Activated T-helper 1 cell treated with anti-CD3 and anti-CD28 coated beads, Interleukin-12 subunit alpha, Interleukin-12 subunit beta, Interleukin-2, Interleukin-4 antibody, amounts not matched to agents 30 ng/mL and 10 ng/mL and 1 ng/mL, durations not matched to agents 14 hours and 24 hours and 36 hours (primary cell): ENCODE measurements at regions not wholly inside any gene's neighbourhood (a gene's known extent, or its start where the extent isn't known, plus 50 kb on each side); places are given as distances from the start of the nearest gene placed in this dataset.

Experiments
- DNase-seq: peaks from one replicate; pipeline ENCODE4 v3.0.0; 2021; ENCODE audit warnings: low spot score
- H3K27ac Mint-ChIP-seq: one replicate; pipeline ENCODE4 v1.8.0; 2021; ENCODE audit warnings: mild to moderate bottlenecking, mixed read lengths
- H3K27me3 Mint-ChIP-seq: one replicate; pipeline ENCODE4 v1.8.0; 2022; ENCODE audit warnings: mild to moderate bottlenecking, moderate library complexity, mixed read lengths; ENCODE audit not compliant: insufficient read depth
- H3K36me3 Mint-ChIP-seq: one replicate; pipeline ENCODE4 v1.8.0; 2021; ENCODE audit warnings: low read depth, mixed read lengths
- H3K4me1 Mint-ChIP-seq: one replicate; pipeline ENCODE4 v1.8.0; 2021; ENCODE audit warnings: low read depth, mixed read lengths
- H3K4me3 Mint-ChIP-seq: one replicate; pipeline ENCODE4 v1.8.0; 2021; ENCODE audit warnings: mild to moderate bottlenecking, moderate library complexity, mixed read lengths
- H3K9me3 Mint-ChIP-seq: one replicate; pipeline ENCODE4 v1.8.0; 2021; ENCODE audit warnings: mixed read lengths
- intact Hi-C: fragments of 100-400 bp; cut with micrococcal nuclease; formaldehyde crosslinking; loops from one replicate; pipeline ENCODE4 v1.15.1; 2024

- no peak for DNase-seq
- intact Hi-C loops = no loop called here
- H3K4me3 Mint-ChIP-seq = no peak overlapping the region
- H3K27me3 Mint-ChIP-seq = no peaks in the 10 kb centered on the region
- H3K9me3 Mint-ChIP-seq = no peaks in the 10 kb centered on the region
- H3K36me3 Mint-ChIP-seq = no peaks in the 10 kb centered on the region
- H3K27ac Mint-ChIP-seq = no peak overlapping the region
- no peaks in the 10 kb centered on the region for H3K4me1 Mint-ChIP-seq
Observed at GRCh38 chr1:177351361-177352108, 180.8 kb downstream of the BRINP2 start.

GRCh38 chr1:177346790-177347359 lies 176.1 kb downstream of the BRINP2 start:
- intact Hi-C loops = no loop called here

GRCh38 chr1:177343445-177343844 lies 172.7 kb downstream of the BRINP2 start:
- peaks cover 2% of the 10 kb centered on the region for H3K27me3 Mint-ChIP-seq
- intact Hi-C loops = no loop called here
- no peak overlapping the region for H3K27ac Mint-ChIP-seq

More at GRCh38 chr1:177346790-177347359, 176.1 kb downstream of the BRINP2 start:
- H3K4me1 Mint-ChIP-seq = no peaks in the 10 kb centered on the region
- H3K27me3 Mint-ChIP-seq = peaks cover 2% of the 10 kb centered on the region
- no peak overlapping the region for H3K27ac Mint-ChIP-seq
- DNase-seq = no peak
- H3K4me3 Mint-ChIP-seq = no peak overlapping the region
- H3K36me3 Mint-ChIP-seq = no peaks in the 10 kb centered on the region
- no peaks in the 10 kb centered on the region for H3K9me3 Mint-ChIP-seq

GRCh38 chr1:177341773-177342172 lies 171.0 kb downstream of the BRINP2 start:
- H3K4me3 Mint-ChIP-seq = no peak overlapping the region
- no peak overlapping the region for H3K27ac Mint-ChIP-seq
- H3K9me3 Mint-ChIP-seq = no peaks in the 10 kb centered on the region
- H3K36me3 Mint-ChIP-seq = no peaks in the 10 kb centered on the region
- peaks cover 2% of the 10 kb centered on the region for H3K27me3 Mint-ChIP-seq
- DNase-seq = no peak
- intact Hi-C loops = no loop called here
- H3K4me1 Mint-ChIP-seq = no peaks in the 10 kb centered on the region

More at GRCh38 chr1:177343445-177343844, 172.7 kb downstream of the BRINP2 start:
- Mint-ChIP-seq H3K36me3 (no peaks in the 10 kb centered on the region), H3K4me3 (no peak overlapping the region), H3K4me1 (no peaks in the 10 kb centered on the region), H3K9me3 (no peaks in the 10 kb centered on the region)
- DNase-seq = no peak

- H3K36me3 Mint-ChIP-seq = no peaks in the 10 kb centered on the region
- intact Hi-C loops = loop anchor here (1.0 kb wide), 1 partner anchor 39 kb away; no protein-coding TSS in a partner anchor
- peaks cover 2% of the 10 kb centered on the region for H3K27me3 Mint-ChIP-seq
- H3K4me3 Mint-ChIP-seq = no peak overlapping the region
- no peak overlapping the region for H3K27ac Mint-ChIP-seq
- H3K4me1 Mint-ChIP-seq = no peaks in the 10 kb centered on the region
- H3K9me3 Mint-ChIP-seq = no peaks in the 10 kb centered on the region
- no peak for DNase-seq
Observed at GRCh38 chr1:177340601-177341067, 169.9 kb downstream of the BRINP2 start.

- DNase-seq = no peak
- H3K9me3 Mint-ChIP-seq = no peaks in the 10 kb centered on the region
- intact Hi-C loops = no loop called here
- H3K4me1 Mint-ChIP-seq = no peaks in the 10 kb centered on the region
- H3K4me3 Mint-ChIP-seq = no peak overlapping the region
- no peak overlapping the region for H3K27ac Mint-ChIP-seq
- H3K27me3 Mint-ChIP-seq = peaks cover 2% of the 10 kb centered on the region
- no peaks in the 10 kb centered on the region for H3K36me3 Mint-ChIP-seq
Observed at GRCh38 chr1:177338376-177338775, 167.6 kb downstream of the BRINP2 start.

- intact Hi-C loops = no loop called here
- Mint-ChIP-seq H3K27ac (no peak overlapping the region), H3K4me1 (no peaks in the 10 kb centered on the region), H3K9me3 (no peaks in the 10 kb centered on the region), H3K4me3 (no peak overlapping the region), H3K27me3 (no peaks in the 10 kb centered on the region), H3K36me3 (no peaks in the 10 kb centered on the region)
- no peak for DNase-seq
Observed at GRCh38 chr1:177334903-177335302, 164.1 kb downstream of the BRINP2 start.

GRCh38 chr1:177333936-177334595 lies 163.3 kb downstream of the BRINP2 start:
- H3K27ac Mint-ChIP-seq = no peak overlapping the region
- no peaks in the 10 kb centered on the region for H3K36me3 Mint-ChIP-seq
- no peak overlapping the region for H3K4me3 Mint-ChIP-seq
- intact Hi-C loops = no loop called here
- DNase-seq = no peak
- no peaks in the 10 kb centered on the region for H3K9me3 Mint-ChIP-seq
- no peaks in the 10 kb centered on the region for H3K27me3 Mint-ChIP-seq
- H3K4me1 Mint-ChIP-seq = no peaks in the 10 kb centered on the region
